ENCODE measurements at regions not wholly inside any gene's neighbourhood (a gene's known extent, or its start where the extent isn't known, plus 50 kb on each side); places are given as distances from the start of the nearest gene placed in this dataset.
"Not testable (repeated sequence)": the region's sequence is repeated elsewhere in the genome, so short reads cannot be mapped to it uniquely, and the experiment has no call there.

DNA sequence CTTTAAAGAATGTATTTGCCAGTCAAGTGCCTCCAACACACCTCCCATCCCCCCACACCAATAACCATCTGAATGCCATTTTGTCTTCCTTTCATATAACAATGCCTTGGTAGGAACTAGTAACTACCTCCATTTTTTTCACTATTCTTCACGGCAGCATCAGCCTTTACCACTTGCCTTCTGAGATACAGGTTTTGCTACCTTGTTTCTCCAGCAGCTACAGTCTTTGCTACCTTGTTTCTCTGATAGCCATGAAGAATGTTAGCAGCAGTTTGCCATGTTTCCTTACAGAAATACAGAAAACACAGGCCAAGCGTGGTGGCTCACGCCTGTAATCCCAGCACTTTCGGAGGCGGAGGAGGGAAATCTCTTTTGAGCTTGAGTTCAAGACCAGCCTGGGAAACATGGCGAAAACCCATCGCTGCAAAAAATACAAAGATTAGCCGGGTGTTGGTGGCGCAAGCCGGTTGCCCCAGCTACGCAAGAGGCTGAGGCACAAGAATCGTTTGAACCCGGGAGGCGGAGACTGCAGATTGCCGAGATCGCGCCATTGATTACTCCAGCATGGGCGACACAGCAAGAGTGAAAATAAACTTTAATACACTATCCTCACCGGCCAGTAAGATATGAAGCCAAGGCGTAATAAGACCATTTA is 100.9 kb downstream of the HFE start:
- CTCF ChIA-PET = interaction anchor here (1.3 to 1.6 kb wide), 3 partner anchors 9 to 17 kb away, joined by 5 to 7 read pairs (median 5); a partner anchor contains a TSS
- DNase-seq (ENCODE audit: extremely low spot score) = no peak
- TF ChIP-seq L3MBTL2 (conservative IDR thresholded peaks at IDR 0.05) = 0 out of 2 replicates have a peak, but pooled peaks have one; percentile 1
- TF ChIP-seq PKNOX1 (IDR thresholded peaks at IDR 0.05) = no peak
- TF ChIP-seq LEF1 (IDR thresholded peaks at IDR 0.05; ENCODE audit: borderline replicate concordance) = no peak
- POLR2A ChIA-PET = interaction anchor here (0.7 to 5.5 kb wide), 45 partner anchors 10 to 1705 kb away, joined by 3 to 167 read pairs (median 5); a partner anchor contains a TSS

DNA sequence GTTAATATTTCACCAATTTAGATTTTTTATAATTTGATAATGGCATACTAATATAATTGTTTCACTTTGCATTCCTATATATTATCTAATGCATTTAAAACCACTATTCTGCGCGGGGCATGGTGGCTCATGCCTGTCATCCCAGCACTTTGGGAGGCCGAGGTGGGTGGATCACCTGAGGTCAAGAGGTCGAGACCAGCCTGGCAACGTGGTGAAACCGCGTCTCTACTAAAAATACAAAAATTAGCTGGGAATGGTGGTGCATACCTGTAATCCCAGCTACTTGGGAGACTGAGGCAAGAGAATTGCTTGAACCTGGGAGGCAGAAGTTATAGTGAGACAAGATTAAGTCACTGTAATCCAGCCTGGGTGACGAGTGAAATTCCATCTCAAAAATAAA is 104.3 kb downstream of the HFE start:
- CTCF ChIA-PET; DNase-seq (ENCODE audit: extremely low spot score): not testable (repeated sequence)
- POLR2A ChIA-PET = interaction anchor here (1.5 kb wide), 2 partner anchors 13 to 68 kb away, joined by 5 to 7 read pairs; a partner anchor contains a TSS

DNA sequence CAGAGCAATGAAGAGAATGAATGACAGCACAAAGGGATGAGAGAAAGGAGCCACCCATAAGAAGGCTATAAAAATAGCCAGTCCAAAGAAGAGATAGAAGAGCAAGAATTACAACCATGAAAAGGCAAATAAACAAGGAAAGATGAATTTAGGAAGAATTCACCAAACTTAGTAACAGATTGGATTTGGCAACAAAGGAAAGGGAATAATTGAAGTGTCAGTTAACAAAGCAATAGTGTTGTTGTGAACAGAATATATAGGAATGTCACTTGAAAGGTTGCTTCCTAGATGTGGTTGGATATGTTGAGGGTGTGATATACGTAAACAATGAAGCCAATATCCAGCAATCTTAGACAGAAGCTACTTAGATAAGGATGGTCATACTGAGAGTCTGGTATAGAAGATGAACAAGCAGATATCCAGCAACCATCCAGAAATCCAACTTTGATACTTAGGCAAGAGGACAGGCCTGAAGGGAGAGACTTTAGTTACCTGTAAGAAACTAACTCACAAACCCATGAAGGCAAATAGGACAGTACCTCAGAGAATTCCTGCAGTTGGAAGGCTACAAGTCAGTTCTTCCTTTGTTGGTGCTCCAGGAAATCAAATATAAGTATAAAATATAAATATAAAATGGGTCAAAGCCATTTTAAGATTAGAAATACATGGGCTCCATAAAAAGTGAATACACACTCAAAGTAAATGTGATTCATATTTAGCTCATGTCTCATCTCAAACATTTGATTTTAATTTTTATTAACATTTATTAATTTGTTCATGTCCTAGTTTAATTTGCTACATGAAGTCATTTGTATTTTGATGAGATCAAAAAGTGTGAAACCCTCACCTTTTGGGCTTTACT is 106.5 kb downstream of the HFE start:
- ChIA-PET CTCF (no interaction called here), POLR2A (interaction anchor here (0.7 to 2.0 kb wide), 6 partner anchors 11 to 163 kb away, joined by 3 to 7 read pairs (median 3); a partner anchor contains a TSS)
- TF ChIP-seq PKNOX1 (IDR thresholded peaks at IDR 0.05) (no peak), LEF1 (IDR thresholded peaks at IDR 0.05; ENCODE audit: borderline replicate concordance) (no peak), SUZ12 (IDR thresholded peaks at IDR 0.05) (no peak), SP1 (IDR thresholded peaks at IDR 0.05) (no peak), ZNF384 (IDR thresholded peaks at IDR 0.05) (no peak), TARDBP (IDR thresholded peaks at IDR 0.05) (no peak), BHLHE40 (IDR thresholded peaks at IDR 0.05; ENCODE audit: borderline replicate concordance) (no peak), FOXA1 (IDR thresholded peaks at IDR 0.05) (no peak), FOXM1 (IDR thresholded peaks at IDR 0.05; ENCODE audit: borderline replicate concordance) (no peak), NFRKB (IDR thresholded peaks at IDR 0.05) (no peak), L3MBTL2 (conservative IDR thresholded peaks at IDR 0.05) (no peak), ELF4 (IDR thresholded peaks at IDR 0.05) (no peak), CTBP1 (IDR thresholded peaks at IDR 0.05; ENCODE audit: borderline replicate concordance) (no peak), FOXK2 (IDR thresholded peaks at IDR 0.05) (no peak), HDGF (IDR thresholded peaks at IDR 0.05; ENCODE audit: borderline replicate concordance) (no peak)
- no peak for DNase-seq (ENCODE audit: extremely low spot score)

DNA sequence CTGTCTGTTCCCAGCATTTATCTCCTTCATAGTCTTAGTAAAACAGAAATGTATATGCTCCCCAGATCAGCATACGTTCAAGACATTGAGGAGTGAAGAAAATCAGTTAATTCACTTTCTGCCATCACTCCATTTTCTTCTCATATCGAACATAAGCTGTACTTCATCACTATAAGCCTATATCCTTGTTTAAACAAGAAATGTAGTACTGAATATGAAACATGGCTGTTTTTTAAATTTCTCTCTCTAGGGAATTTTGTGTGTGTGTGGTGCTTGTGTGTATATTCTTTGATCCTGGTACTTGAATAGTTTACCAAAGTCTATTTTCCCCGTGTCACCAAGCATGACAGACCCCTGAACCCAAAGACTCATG is 107.1 kb downstream of the HFE start:
- DNase-seq (ENCODE audit: extremely low spot score) = no peak
- CTCF ChIA-PET = no interaction called here
- no peak for TF ChIP-seq L3MBTL2 (conservative IDR thresholded peaks at IDR 0.05)
- TF ChIP-seq PKNOX1 (IDR thresholded peaks at IDR 0.05) = no peak
- TF ChIP-seq FOXM1 (IDR thresholded peaks at IDR 0.05; ENCODE audit: borderline replicate concordance) = no peak
- TF ChIP-seq ELF4 (IDR thresholded peaks at IDR 0.05) = no peak
- no peak for TF ChIP-seq ARNT (IDR thresholded peaks at IDR 0.05)
- TF ChIP-seq BHLHE40 (IDR thresholded peaks at IDR 0.05; ENCODE audit: borderline replicate concordance) = no peak
- TF ChIP-seq SP1 (IDR thresholded peaks at IDR 0.05) = no peak
- TF ChIP-seq LEF1 (IDR thresholded peaks at IDR 0.05; ENCODE audit: borderline replicate concordance) = no peak
- TF ChIP-seq NFRKB (IDR thresholded peaks at IDR 0.05) = no peak
- TF ChIP-seq FOXK2 (IDR thresholded peaks at IDR 0.05) = no peak
- TF ChIP-seq FOXA1 (IDR thresholded peaks at IDR 0.05) = no peak
- TF ChIP-seq ZNF384 (IDR thresholded peaks at IDR 0.05) = no peak
- POLR2A ChIA-PET = interaction anchor here (2.0 kb wide), 1 partner anchor 71 kb away, joined by 7 read pairs; a partner anchor contains a TSS

GRCh38 chr6:26194816-26195375 is 107.7 kb downstream of the HFE start:
- no peak for DNase-seq (ENCODE audit: extremely low spot score)
- TF ChIP-seq CTBP1 (IDR thresholded peaks at IDR 0.05; ENCODE audit: borderline replicate concordance) (no peak), SP1 (IDR thresholded peaks at IDR 0.05) (no peak), NFRKB (IDR thresholded peaks at IDR 0.05) (no peak), L3MBTL2 (conservative IDR thresholded peaks at IDR 0.05) (no peak), FOXA1 (IDR thresholded peaks at IDR 0.05) (no peak), ELF4 (IDR thresholded peaks at IDR 0.05) (no peak), HDGF (IDR thresholded peaks at IDR 0.05; ENCODE audit: borderline replicate concordance) (no peak), PKNOX1 (IDR thresholded peaks at IDR 0.05) (no peak)
- ChIA-PET CTCF (no interaction called here), POLR2A (interaction anchor here (2.0 kb wide), 1 partner anchor 71 kb away, joined by 7 read pairs; a partner anchor contains a TSS)

Measured in HEK293T (cell line).